GM08714 (cell line): ENCODE measurements at regions not wholly inside any gene's neighbourhood (a gene's known extent, or its start where the extent isn't known, plus 50 kb on each side); places are given as distances from the start of the nearest gene placed in this dataset.

Source experiments
- H3K4me3 ChIP-seq: fragments of 200-500 bp; sonication (Bioruptor generic); 2 replicates; pipeline ENCODE4 v1.5.1; 2014; ENCODE audit warnings: mild to moderate bottlenecking, low read length, inconsistent platforms
- ZNF274 ChIP-seq: IDR thresholded peaks from 2 replicates; pipeline ENCODE4 v1.6.1; 2012; ENCODE audit warnings: mild to moderate bottlenecking, low read depth, low read length

DNA sequence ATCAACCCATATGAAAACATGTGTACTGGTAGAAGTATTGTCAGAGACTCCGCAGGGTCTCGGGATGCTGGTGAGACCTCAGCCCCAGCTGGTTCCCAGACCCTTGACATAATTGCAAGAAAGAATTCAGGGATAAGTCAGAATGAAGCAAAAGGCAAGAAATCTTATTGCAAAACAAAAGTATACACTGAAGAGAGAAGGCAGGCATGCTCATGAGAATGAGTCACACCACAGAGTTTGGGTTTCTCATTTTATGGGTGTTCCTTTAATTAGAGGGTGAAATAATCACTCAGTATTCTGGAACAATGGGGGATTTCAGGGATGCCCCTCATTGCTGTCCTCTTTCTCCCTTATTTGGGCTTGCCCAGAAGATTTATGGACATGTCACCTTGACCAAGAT lies 1423.8 kb upstream of the MIR17HG start:
- no peak for TF ChIP-seq ZNF274
- no peak overlapping the region for H3K4me3 ChIP-seq

- no peak for TF ChIP-seq ZNF274
- no peak overlapping the region for H3K4me3 ChIP-seq
Observed at GRCh38 chr13:89925107-89925506, 1422.4 kb upstream of the MIR17HG start.

- no peak overlapping the region for H3K4me3 ChIP-seq
- TF ChIP-seq ZNF274: no peak
Observed at GRCh38 chr13:89930861-89931260, 1416.6 kb upstream of the MIR17HG start.

GRCh38 chr13:89932902-89933301 lies 1414.6 kb upstream of the MIR17HG start:
- no peak overlapping the region for H3K4me3 ChIP-seq
- no peak for TF ChIP-seq ZNF274

- no peak overlapping the region for H3K4me3 ChIP-seq
- TF ChIP-seq ZNF274: no peak
Observed at GRCh38 chr13:89936256-89936655, 1411.2 kb upstream of the MIR17HG start.

DNA sequence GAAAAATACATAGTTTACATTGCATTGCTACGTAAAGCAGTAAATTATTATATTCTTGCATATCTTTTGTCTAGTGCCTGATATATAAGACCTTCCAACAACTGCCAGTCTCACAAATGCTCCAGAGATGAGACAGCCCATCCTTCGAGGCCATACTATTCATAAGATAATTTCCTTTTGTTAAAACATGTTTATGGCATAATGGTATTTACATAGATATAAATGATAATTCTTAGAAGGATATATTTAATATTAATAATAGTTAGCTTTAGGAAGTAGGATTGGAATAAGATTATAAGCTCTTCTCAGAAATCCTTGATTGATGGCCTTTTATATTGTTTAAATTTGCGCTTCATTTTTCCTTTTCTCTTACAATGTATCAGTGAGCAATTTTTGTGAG lies 1410.1 kb upstream of the MIR17HG start:
- TF ChIP-seq ZNF274: no peak
- no peak overlapping the region for H3K4me3 ChIP-seq

GRCh38 chr13:89940383-89940782 lies 1407.1 kb upstream of the MIR17HG start:
- H3K4me3 ChIP-seq: no peak overlapping the region
- TF ChIP-seq ZNF274: no peak

DNA sequence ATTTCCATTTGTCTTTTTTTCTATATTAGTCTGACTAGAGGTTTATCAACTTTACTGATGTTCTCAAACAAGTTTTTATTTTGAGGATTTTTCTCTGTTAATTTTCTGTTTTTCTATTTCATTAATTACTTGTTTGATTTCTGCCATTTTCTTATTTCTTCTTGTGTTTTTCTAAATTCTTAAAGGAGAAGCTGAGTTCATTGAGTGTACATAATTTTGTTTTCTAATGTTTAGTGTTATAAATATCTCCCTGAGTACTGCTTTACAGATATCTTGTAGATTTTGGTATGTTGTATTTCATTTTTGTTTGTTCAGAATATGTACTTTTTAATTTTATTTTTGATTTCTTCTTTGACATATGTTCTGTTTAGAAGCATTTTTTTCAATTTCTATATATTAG lies 1404.3 kb upstream of the MIR17HG start:
- H3K4me3 ChIP-seq: no peak overlapping the region
- TF ChIP-seq ZNF274: no peak

- no peak overlapping the region for H3K4me3 ChIP-seq
Observed at GRCh38 chr13:89950225-89950624, 1397.3 kb upstream of the MIR17HG start.

GRCh38 chr13:89951341-89951740 lies 1396.1 kb upstream of the MIR17HG start:
- no peak overlapping the region for H3K4me3 ChIP-seq
- TF ChIP-seq ZNF274: no peak

More at GRCh38 chr13:89950225-89950624, 1397.3 kb upstream of the MIR17HG start:
- no peak for TF ChIP-seq ZNF274

- TF ChIP-seq ZNF274: no peak
Observed at GRCh38 chr13:89953581-89953980, 1393.9 kb upstream of the MIR17HG start.

GRCh38 chr13:89955773-89956172 lies 1391.7 kb upstream of the MIR17HG start:
- H3K4me3 ChIP-seq: no peak overlapping the region
- no peak for TF ChIP-seq ZNF274

More at GRCh38 chr13:89953581-89953980, 1393.9 kb upstream of the MIR17HG start:
- H3K4me3 ChIP-seq: no peak overlapping the region

- TF ChIP-seq ZNF274: no peak
- H3K4me3 ChIP-seq: no peak overlapping the region
Observed at GRCh38 chr13:89959074-89959473, 1388.4 kb upstream of the MIR17HG start.

DNA sequence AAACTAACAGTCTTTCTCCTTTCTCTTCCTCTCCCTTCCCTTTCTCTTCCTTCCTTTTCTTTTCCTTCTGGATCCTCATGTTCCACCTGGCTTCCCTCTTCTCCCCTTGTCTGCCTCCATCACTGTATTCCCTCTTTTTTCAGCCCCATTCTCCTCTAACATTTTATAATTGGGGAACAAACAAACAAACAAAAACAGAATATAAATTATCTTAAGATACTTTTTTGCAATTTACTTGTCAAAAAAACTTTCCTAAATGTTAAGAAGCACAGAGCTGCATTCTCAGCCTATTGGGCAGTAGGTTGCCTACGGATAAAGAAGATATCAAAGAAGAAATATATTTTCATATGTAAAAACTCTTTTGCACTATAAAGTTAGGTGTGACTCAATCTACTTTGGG lies 1382.2 kb upstream of the MIR17HG start:
- TF ChIP-seq ZNF274: no peak
- H3K4me3 ChIP-seq: no peak overlapping the region

DNA sequence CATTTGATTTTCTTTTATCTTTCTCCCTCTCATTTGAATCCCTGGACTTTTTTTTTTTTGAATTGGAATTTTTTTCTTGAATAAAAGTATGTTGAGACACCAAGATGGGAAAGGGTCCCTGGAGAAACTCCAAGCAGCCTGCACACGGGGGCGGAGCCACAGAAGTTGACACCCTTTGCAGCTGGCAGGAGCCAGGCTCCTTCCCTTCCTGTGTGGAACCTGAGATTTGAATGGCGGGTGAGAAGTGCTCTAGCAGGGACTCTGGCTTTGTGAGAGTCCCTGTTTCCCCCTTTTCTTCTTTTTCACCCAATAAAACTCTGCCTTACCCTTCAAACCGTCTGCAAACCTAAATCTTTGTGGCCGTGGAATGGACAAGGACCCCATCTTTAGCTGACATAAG lies 1381.0 kb upstream of the MIR17HG start:
- no peak overlapping the region for H3K4me3 ChIP-seq
- no peak for TF ChIP-seq ZNF274

DNA sequence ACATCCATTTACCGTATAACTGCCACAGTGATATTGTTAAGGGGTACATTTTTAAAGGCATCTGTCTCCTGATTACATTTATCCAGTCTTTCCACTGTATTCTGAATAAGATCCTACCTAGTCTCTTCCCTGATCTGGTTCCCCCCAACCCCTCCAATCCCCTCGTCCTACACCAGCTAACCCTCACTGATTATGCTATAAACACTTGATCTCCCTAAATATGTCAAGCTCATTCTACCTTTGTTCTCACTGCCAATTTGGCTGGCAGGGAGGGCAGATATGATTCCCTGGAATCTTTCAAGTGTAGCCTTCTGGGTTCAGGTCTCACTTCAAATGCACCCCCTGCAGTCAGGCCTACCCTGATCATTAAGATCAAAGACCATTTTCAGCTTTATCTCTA lies 1379.8 kb upstream of the MIR17HG start:
- H3K4me3 ChIP-seq: no peak overlapping the region
- no peak for TF ChIP-seq ZNF274

DNA sequence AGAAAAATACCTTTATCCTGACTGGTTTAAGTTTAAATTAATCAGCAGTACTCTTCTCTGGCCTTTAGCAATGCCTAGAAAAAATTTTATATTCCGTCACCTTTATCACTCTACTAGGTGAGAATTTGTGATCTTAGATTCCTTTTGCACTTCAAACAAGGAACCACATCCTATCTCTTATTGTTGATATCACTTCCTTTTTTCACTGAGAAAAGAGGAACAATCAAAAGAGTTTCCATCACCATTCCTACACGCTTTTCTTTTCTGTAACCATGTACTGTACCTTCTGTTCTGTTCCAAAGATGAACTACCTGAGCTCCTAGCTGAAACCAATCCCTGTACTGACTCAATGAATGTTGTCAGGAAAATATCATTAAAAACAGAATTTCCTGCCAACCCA lies 1379.0 kb upstream of the MIR17HG start:
- TF ChIP-seq ZNF274: no peak
- no peak overlapping the region for H3K4me3 ChIP-seq

- TF ChIP-seq ZNF274: no peak
- no peak overlapping the region for H3K4me3 ChIP-seq
Observed at GRCh38 chr13:89970353-89970709, 1377.2 kb upstream of the MIR17HG start.
